Fibroblast of mammary gland (primary cell): ENCODE measurements at regions not wholly inside any gene's neighbourhood (a gene's known extent, or its start where the extent isn't known, plus 50 kb on each side); places are given as distances from the start of the nearest gene placed in this dataset.

Source experiments
- DNase-seq: peaks from one replicate; pipeline ENCODE4 v3.0.0-alpha.2; 2010; ENCODE audit warnings: low read depth
- H3K4me3 ChIP-seq: 2 replicates; pipeline ENCODE4 v1.5.1; 2011; ENCODE audit warnings: low read depth, mild to moderate bottlenecking, low read length, moderate library complexity; ENCODE audit not compliant: control insufficient read depth
- CTCF ChIP-seq: conservative IDR thresholded peaks from 2 replicates; pipeline ENCODE4 v1.5.1; 2011; ENCODE audit warnings: low read depth, low read length, inconsistent platforms; ENCODE audit not compliant: control insufficient read depth, insufficient read depth

GRCh38 chr9:90261698-90262097 lies 380.9 kb downstream of the DIRAS2 start:
- TF ChIP-seq CTCF, result no peak
- no peak for DNase-seq
- no peak overlapping the region for H3K4me3 ChIP-seq

- TF ChIP-seq CTCF, result no peak
- H3K4me3 ChIP-seq, result no peak overlapping the region
- no peak for DNase-seq
Observed at GRCh38 chr9:90268613-90269012, 374.0 kb downstream of the DIRAS2 start.

GRCh38 chr9:90271707-90272106 lies 370.9 kb downstream of the DIRAS2 start:
- no peak overlapping the region for H3K4me3 ChIP-seq
- TF ChIP-seq CTCF, result no peak
- DNase-seq, result no peak

- TF ChIP-seq CTCF, result no peak
- no peak overlapping the region for H3K4me3 ChIP-seq
- no peak for DNase-seq
Observed at GRCh38 chr9:90274725-90275124, 367.9 kb downstream of the DIRAS2 start.

GRCh38 chr9:90285946-90286345 lies 356.7 kb downstream of the DIRAS2 start:
- no peak for TF ChIP-seq CTCF
- H3K4me3 ChIP-seq, result no peak overlapping the region
- no peak for DNase-seq

GRCh38 chr9:90287567-90288274 lies 354.9 kb downstream of the DIRAS2 start:
- no peak for DNase-seq
- H3K4me3 ChIP-seq, result no peak overlapping the region

More at GRCh38 chr9:90287567-90288274, 354.9 kb downstream of the DIRAS2 start:
- TF ChIP-seq CTCF, result no peak
